ENCODE measurements at regions not wholly inside any gene's neighbourhood (a gene's known extent, or its start where the extent isn't known, plus 50 kb on each side); places are given as distances from the start of the nearest gene placed in this dataset.

GRCh38 chr2:2871480-2872308 is 505.9 kb downstream of the EIPR1 start:
- Histone ChIP-seq H3K9me3 (ENCODE audit: severe bottlenecking) (no peaks in the 10 kb centered on the region), H3K27ac (no peak overlapping the region), H3K36me3 (no peaks in the 10 kb centered on the region), H3K27me3 (ENCODE audit: insufficient read depth, low read depth, severe bottlenecking) (no peaks in the 10 kb centered on the region), H3K4me3 (ENCODE audit: low read depth, low read length) (no peak overlapping the region)
- no peak for DNase-seq
- TF ChIP-seq CTCF (IDR thresholded peaks at IDR 0.05; ENCODE audit: low read depth, low read length) = no peak

- TF ChIP-seq CTCF (IDR thresholded peaks at IDR 0.05; ENCODE audit: low read depth, low read length) = no peak
- H3K9me3 ChIP-seq (ENCODE audit: severe bottlenecking) = no peaks in the 10 kb centered on the region
- no peak for DNase-seq
These were observed 507.5 kb downstream of the EIPR1 start for GRCh38 chr2:2870106-2870505.

GRCh38 chr2:2869553-2869952 is 508.1 kb downstream of the EIPR1 start:
- Histone ChIP-seq H3K4me3 (ENCODE audit: low read depth, low read length) (no peak overlapping the region), H3K27ac (no peak overlapping the region), H3K9me3 (ENCODE audit: severe bottlenecking) (no peaks in the 10 kb centered on the region), H3K27me3 (ENCODE audit: insufficient read depth, low read depth, severe bottlenecking) (no peaks in the 10 kb centered on the region), H3K36me3 (no peaks in the 10 kb centered on the region)
- no peak for TF ChIP-seq CTCF (IDR thresholded peaks at IDR 0.05; ENCODE audit: low read depth, low read length)
- no peak for DNase-seq

More at GRCh38 chr2:2870106-2870505, 507.5 kb downstream of the EIPR1 start:
- no peak overlapping the region for H3K4me3 ChIP-seq (ENCODE audit: low read depth, low read length)
- no peak overlapping the region for H3K27ac ChIP-seq
- H3K36me3 ChIP-seq = no peaks in the 10 kb centered on the region
- H3K27me3 ChIP-seq (ENCODE audit: insufficient read depth, low read depth, severe bottlenecking) = no peaks in the 10 kb centered on the region

GRCh38 chr2:2868085-2868484 is 509.5 kb downstream of the EIPR1 start:
- no peak for TF ChIP-seq CTCF (IDR thresholded peaks at IDR 0.05; ENCODE audit: low read depth, low read length)
- H3K4me3 ChIP-seq (ENCODE audit: low read depth, low read length) = no peak overlapping the region
- H3K36me3 ChIP-seq = no peaks in the 10 kb centered on the region
- H3K9me3 ChIP-seq (ENCODE audit: severe bottlenecking) = no peaks in the 10 kb centered on the region
- no peaks in the 10 kb centered on the region for H3K27me3 ChIP-seq (ENCODE audit: insufficient read depth, low read depth, severe bottlenecking)
- no peak overlapping the region for H3K27ac ChIP-seq
- DNase-seq = no peak

- no peak overlapping the region for H3K27ac ChIP-seq
- no peak for TF ChIP-seq CTCF (IDR thresholded peaks at IDR 0.05; ENCODE audit: low read depth, low read length)
These were observed 510.1 kb downstream of the EIPR1 start for GRCh38 chr2:2867397-2867979.

More at GRCh38 chr2:2867397-2867979, 510.1 kb downstream of the EIPR1 start:
- H3K36me3 ChIP-seq = no peaks in the 10 kb centered on the region
- H3K27me3 ChIP-seq (ENCODE audit: insufficient read depth, low read depth, severe bottlenecking) = no peaks in the 10 kb centered on the region
- no peak for DNase-seq
- no peaks in the 10 kb centered on the region for H3K9me3 ChIP-seq (ENCODE audit: severe bottlenecking)
- H3K4me3 ChIP-seq (ENCODE audit: low read depth, low read length) = no peak overlapping the region

Measured in WERI-Rb-1 (cell line).